ENCODE measurements at regions not wholly inside any gene's neighbourhood (a gene's known extent, or its start where the extent isn't known, plus 50 kb on each side); places are given as distances from the start of the nearest gene placed in this dataset.

GRCh38 chr10:60666221-60666620 is 112.1 kb upstream of the CDK1 start:
- no peak for DNase-seq

DNA sequence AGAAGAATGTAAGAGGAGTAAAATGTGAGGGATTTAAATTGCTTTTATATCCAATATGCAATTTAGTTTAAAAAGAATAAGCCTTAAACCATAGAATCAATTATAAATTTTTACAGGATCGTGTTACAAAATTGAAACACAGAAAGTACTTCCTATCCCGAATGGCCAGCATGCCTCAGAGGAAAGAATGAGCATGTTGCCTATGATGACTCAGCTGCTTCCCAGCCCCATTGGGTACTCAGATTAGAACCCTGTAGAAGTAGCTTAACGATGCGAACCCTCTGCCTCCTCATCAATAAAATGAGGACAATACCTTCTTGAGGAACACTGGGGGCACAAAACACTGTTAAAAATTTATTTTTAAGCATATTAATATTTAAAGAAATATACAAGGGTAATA is 113.4 kb upstream of the CDK1 start:
- DNase-seq, result no peak

DNA sequence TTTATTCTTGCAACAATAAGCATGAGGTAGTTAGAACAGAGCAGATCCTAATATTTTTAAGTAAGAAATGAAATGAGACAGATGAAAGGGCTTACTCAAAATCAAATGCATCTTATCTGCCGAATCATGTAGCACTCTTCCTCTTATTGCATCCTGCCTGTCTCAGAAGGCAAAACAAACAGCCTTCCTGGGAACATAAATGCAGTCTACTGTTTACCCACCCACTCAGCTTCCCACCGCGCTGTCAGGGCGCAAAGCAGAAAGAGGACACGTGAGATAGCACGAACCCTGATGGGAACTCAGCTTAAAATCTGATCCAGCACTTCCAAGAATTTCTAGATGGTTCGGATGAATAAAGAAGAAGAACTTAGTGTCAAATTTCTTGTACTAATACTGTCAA is 114.4 kb upstream of the CDK1 start:
- DNase-seq, result no peak

GRCh38 chr10:60662917-60663614 is 115.2 kb upstream of the CDK1 start:
- no peak for DNase-seq

- DNase-seq, result no peak
Measured at GRCh38 chr10:60661637-60662036, 116.6 kb upstream of the CDK1 start.

- DNase-seq, result no peak
Measured at GRCh38 chr10:60660625-60661024, 117.7 kb upstream of the CDK1 start.

- no peak for DNase-seq
Measured at GRCh38 chr10:60654813-60655464, 123.3 kb upstream of the CDK1 start.

DNA sequence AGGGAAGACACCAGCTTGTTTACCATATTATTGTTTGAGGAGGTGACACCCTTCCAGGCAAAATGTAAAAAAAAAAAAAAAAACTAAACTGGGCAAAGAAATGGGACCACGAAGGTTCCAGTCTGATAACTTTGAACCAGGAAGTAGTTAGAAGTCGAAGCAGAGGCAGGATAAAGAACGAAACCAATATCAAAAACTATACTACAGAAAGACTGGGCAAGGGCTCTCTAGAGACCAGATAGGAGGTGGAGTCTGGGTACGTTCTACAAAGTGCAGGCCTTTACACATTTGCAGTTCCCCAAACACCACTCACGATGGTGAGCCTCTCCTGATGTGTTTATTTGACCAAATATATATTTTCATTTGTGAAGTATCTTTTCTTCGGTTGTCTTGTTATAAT is 125.7 kb upstream of the CDK1 start:
- DNase-seq, result no peak

GRCh38 chr10:60650378-60650800 is 127.9 kb upstream of the CDK1 start:
- no peak for DNase-seq

DNA sequence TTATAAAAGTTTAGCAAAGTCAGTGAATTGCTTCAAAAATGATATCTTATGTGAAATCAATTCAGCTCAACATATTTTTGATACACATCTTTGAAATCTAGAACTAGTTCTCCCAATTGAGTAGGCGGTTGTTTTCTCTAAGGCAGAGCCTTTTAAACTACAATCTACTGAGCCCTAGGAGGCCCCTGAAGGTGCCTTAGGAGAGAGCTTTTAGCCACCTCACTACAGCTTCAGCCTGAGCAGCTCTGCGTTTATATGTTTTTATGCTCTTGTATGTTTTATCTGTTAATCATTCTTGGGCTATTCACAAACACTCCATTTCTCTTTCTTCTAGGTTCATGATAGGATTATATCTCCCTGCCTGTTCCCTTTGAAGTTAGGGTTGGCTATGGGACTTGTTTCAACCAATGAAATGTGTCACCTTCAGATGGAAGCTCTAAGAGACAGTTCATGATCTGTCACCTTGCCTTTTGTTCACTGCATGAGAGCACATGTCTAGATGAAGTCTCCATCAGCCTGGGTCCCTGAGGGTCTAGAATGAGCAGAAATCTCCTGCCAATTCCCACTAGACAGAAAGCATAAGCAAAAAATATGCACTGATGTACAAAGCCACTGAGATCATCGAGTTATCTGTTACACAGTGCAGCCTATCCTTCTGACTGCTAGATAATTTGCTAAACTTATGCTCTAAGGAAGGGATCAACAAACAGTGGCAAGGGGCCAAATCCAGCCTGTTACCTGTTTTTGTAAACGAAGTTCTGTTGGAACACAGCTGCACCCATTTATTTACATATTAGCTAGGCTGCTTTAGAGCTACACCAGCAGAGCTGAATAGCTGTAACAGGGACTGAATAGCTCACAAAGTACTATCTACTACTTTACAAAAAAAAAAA is 128.5 kb upstream of the CDK1 start:
- DNase-seq, result no peak

DNA sequence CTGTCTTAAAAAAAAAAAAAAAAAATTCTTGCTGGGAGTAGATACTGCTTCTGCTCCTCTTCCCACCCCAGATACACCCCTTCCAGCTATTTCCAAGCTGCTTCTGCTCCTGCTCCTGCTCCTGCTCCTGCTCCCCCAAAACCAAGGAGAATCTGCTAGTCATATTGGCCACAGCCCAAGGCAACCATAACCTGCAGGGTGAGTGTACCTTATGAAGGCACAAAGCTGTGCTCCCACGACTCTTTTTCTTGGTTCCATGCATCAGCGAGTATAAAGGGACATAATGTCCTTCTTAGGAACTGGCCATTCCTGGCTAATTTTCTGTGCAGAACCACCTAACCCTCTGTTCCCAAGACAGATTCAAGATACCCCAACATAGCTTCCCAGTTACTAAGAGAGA is 129.5 kb upstream of the CDK1 start:
- no peak for DNase-seq

- DNase-seq, result peak in 12 of 51 donors; percentile 0 to 60 (median 16)
Measured at GRCh38 chr10:60646966-60647796, 131.1 kb upstream of the CDK1 start.

DNA sequence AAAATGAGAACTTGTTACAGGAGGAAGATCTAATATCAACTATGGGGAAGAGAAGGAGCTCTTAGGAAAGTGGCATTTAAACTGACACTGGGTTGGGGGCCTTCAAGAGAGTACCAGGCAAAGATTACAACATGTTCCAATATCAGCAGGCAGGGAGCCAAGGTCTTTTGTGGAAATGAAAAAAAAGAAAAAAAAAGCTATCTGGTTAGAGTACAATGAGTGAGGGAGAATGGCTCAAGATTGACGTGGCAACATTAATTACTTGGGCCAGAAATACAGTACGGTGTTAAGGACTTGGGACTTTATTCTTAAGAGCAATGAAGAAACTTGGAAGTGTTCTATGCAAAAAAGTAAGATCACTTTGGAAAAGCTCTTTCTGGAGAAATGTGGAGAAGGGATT is 132.3 kb upstream of the CDK1 start:
- DNase-seq, result no peak

GRCh38 chr10:60644436-60645130 is 133.7 kb upstream of the CDK1 start:
- DNase-seq, result no peak

- DNase-seq, result no peak
Measured at GRCh38 chr10:60643874-60644273, 134.4 kb upstream of the CDK1 start.

- DNase-seq, result peak in 1 of 51 donors; percentile 31
Measured at GRCh38 chr10:60629332-60629731, 148.9 kb upstream of the CDK1 start.

GRCh38 chr10:60627778-60628748 is 150.2 kb upstream of the CDK1 start:
- no peak for DNase-seq

DNA sequence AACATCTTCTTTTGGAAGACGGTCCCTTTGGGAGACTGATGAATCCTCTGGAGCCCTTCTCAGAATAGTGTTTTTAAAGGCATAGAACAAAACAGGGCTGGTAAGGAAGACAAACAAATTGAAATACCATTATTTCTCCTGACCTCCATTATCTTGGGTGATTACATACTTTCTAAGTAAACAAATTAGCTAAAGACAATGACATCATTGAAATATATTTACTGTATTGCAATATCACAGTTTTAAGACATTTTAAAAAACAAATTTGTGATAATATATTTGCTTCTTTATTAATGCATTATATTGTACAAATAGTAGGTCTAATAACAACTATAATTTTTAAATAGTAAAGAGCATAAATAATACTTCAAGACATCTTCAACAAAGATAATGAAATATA is 152.2 kb upstream of the CDK1 start:
- DNase-seq, result no peak

DNA sequence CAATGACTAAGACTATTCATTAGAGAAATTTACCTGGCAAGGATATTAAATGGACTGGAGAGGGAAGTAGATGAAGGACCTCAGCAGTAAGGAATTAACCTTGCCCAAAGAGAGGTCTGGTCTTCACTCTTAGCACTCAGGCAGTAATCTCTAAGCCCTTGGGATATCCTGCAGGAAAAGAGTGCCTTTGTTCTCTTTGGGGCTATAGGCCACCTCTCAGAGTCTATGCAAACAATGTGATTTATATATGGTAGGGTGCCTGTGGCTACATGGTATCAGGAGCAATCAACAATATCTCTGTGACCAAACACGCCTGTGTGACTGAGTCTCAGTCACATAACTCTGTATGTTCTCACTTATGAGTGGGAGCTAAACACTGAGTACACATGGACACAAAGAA is 154.7 kb upstream of the CDK1 start:
- DNase-seq, result no peak

DNA sequence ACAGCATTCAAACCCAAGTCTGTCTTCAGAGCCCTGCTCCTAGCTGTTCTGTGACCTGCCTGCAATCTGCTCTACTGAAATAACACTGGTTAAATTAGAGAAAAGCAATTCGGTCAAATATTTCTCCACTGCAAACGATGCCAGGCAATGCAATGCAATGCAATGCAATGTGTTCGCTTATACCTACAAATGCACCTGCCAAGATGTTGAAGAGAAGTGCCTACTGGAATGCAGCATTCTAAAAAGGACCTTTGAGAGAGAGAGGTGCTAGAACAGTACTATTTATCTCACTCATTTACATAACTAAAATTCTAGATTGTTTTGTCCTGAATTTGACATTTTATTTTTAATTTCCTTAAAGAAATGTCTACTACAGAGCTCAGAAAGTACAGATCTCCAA is 157.3 kb upstream of the CDK1 start:
- DNase-seq, result no peak

All from hypothalamus (tissue), 51 donors.